ENCODE measurements at regions not wholly inside any gene's neighbourhood (a gene's known extent, or its start where the extent isn't known, plus 50 kb on each side); places are given as distances from the start of the nearest gene placed in this dataset.

DNA sequence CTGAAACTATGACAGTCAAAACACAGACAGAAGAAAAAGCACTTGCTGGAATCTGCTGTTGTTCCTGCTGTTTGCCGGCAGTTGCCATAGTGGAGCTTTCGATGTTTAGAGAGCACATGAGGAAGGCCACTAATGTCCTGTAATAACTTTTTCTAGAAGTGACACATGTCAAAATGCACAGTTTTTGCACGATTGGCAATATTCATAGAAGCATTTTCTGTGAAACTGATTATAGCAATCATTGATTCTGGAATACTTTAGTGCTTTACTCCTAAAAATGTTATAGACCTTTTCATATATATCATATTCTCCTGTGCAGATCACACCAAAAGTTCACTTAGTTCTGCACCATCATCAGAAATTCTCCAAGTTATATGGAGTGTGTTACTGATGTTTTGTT lies 407.0 kb upstream of the SOX9 start:
- TF ChIP-seq CTCF (IDR thresholded peaks at IDR 0.05; ENCODE audit: extremely low read depth in 1 of 2, insufficient read depth in 1 of 2, low read depth in 1 of 2, low read length in 2 of 2) (no peak), POLR2A (IDR thresholded peaks at IDR 0.05; ENCODE audit: low read depth, low read length) (no peak), EZH2 (IDR thresholded peaks at IDR 0.05; ENCODE audit: borderline replicate concordance, low read depth, low read length, severe bottlenecking) (no peak)

All from endothelial cell of umbilical vein (primary cell).